G401 (cell line): ENCODE measurements at regions not wholly inside any gene's neighbourhood (a gene's known extent, or its start where the extent isn't known, plus 50 kb on each side); places are given as distances from the start of the nearest gene placed in this dataset.

Source experiments
- DNase-seq: peaks from one replicate; pipeline ENCODE4 v3.0.0-alpha.2; 2015; ENCODE audit warnings: low spot score
- in situ Hi-C: cut with HindIII; loops from 2 replicates; pipeline ENCODE4 v1.10.0; 2016; ENCODE audit warnings: low sequenced_read_pairs, mixed read lengths

DNA sequence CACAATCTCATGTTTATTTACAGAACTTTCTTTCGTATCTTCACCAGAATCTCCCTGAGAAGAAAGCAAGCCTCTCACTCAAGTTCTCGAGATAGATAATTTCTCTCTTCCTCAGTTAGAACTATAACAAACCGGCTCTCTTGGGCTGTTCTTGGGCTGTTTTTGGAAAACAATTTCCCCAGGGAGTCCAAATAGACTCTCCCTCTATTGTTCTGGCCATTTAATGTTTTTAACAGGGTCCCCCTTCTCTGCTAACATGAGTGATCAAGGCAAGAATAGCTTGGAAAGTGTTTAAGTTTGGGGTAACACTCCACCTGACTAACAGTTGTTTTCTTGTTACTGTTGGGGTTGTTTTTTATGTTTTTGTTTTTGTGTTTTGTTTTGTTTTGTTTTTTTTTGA is 64.8 kb upstream of the UCN3 start:
- in situ Hi-C loops, result no loop called here
- no peak for DNase-seq

DNA sequence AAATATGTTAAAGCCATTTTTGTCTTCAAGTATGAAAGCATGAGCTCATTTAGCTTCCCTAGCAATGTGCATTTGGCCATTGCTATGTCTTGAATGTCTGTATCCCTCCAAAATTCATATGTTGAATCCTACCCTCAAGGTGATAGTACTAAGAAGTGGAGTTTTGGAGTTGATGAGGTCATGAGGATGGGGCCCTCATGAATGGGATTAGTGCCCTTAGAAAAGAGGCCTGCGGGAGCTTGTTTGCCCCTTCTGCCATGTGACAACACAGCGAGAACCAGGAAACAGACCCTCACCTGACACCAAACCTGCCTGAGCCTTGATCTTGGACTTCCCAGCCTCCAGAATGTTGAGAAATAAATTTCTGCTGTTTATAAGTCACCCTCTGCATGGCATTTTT is 61.3 kb upstream of the UCN3 start:
- in situ Hi-C loops, result no loop called here

DNA sequence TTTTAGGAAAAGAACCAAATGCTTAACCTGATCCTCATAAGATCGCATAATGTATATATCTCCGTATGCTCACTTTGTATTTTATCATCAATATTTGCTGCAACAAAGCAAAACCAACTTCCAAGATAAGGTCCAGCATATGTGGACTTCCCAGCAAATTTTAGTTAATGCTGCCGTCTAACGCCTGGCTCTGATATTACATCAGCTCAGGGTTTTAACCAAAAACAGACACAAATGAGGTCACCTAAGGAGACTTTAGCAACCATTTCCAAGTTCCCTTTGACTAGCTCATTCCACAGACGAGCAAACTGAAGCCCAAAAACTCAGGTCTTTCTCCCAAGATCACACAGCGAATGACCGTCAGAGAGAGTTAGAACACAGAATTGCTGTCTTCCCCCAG is 59.4 kb upstream of the UCN3 start:
- in situ Hi-C loops, result no loop called here

More for the DNA sequence above, 61.3 kb upstream of the UCN3 start:
- DNase-seq, result no peak

DNA sequence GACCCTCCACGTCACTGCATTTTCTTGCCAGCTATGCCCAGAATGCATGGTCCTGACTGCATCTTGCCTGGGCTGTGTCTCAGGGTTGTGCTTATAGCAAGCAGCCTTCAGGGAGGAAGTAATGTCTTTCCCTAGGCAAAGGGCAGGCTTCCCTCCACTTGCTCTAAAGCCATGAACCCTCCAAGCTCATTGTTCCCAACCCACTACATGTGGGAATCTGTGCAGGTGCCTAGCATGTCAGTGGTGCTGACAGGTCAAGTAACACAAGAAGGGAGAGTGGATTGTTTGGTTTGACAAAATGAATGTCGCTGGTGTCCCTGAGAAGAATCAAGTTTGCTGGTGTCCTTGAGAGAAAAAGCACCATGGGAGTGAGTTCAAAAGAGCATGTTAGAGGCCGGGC is 53.9 kb upstream of the UCN3 start:
- in situ Hi-C loops, result no loop called here
- DNase-seq, result no peak

More for the DNA sequence above, 59.4 kb upstream of the UCN3 start:
- no peak for DNase-seq

DNA sequence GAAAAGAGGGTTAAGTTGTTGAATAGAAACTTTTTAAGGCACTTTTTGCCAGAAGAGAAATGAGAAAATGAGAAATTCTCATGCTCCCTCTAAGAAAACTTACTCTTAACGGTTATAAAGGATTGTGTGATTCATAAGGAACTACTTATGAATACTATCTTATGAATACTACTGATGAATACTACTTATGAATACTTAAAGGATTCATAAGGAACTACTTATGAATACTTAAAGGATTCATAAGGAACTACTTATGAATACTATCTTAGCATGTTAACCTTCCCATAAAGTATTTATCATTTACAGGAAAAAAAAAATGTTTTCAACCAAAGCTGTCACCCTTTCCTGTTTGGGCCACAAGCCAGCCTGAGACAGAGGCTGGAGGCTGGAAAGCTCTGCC is 53.1 kb upstream of the UCN3 start:
- no peak for DNase-seq
- in situ Hi-C loops, result no loop called here

DNA sequence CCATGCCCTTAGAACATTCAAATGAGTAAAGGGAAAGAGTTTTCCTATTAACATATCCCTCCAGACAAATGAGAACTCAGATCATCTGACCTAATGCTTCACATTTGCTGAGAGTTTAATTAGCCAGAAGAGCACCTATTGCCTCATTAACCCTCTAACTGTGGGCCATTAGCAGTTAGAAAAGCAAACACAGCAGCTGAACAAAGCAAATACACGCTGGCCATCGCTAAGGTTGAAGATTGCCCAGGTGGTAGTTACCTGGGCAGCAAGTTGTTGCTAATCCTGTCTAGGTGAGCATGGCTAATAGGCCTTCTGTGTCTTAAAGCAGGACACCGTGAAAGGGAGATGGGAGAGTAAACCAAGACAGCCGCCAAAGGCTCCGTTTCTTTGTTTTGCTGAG is 49.9 kb upstream of the UCN3 start:
- in situ Hi-C loops, result no loop called here
- DNase-seq, result no peak
